GM12878 (cell line): ENCODE measurements at regions not wholly inside any gene's neighbourhood (a gene's known extent, or its start where the extent isn't known, plus 50 kb on each side); places are given as distances from the start of the nearest gene placed in this dataset.

Source experiments
- ATAC-seq: fragments of 200-7000 bp; cut with Tn5 transposase; 3 replicates; pipeline ENCODE4 v1.9.1; 2020; ENCODE audit warnings: mild to moderate bottlenecking, moderate library complexity
- BruUV-seq: library from RNA; stranded (reverse); fragments of 400-500 nt; replicated peaks from 2 replicates; lab custom pipeline; 2021; lab: Mats Ljungman, UMichigan
- CTCF ChIA-PET: fragments of 300-600 bp; sonication (Branson Sonifier 250); formaldehyde crosslinking; extraction: SDS; loops from one replicate; lab custom pipeline; 2021; ENCODE audit warnings: inconsistent platforms; lab: Yijun Ruan, JAX
- POLR2A ChIA-PET: fragments of 350-600 bp; formaldehyde crosslinking; extraction: SDS; loops from one replicate; lab custom pipeline; 2021; ENCODE audit warnings: inconsistent platforms; lab: Charles Lee
- RAD21 ChIA-PET: fragments of 300-600 bp; sonication (Branson Sonifier 250); formaldehyde crosslinking; loops from one replicate; lab custom pipeline; 2023; ENCODE audit warnings: antibody characterized with exemption; ENCODE audit not compliant: unreplicated experiment; lab: Charles Lee
- SMC1A ChIA-PET: fragments of 300-600 bp; sonication (Branson Sonifier 250); formaldehyde crosslinking; loops from one replicate; lab custom pipeline; 2023; ENCODE audit not compliant: unreplicated experiment, uncharacterized antibody; lab: Charles Lee
- DNase-seq: peaks from one replicate; pipeline ENCODE4 v3.0.0-alpha.2; 2011; ENCODE audit warnings: low read depth, low spot score
- FAIRE-seq: peaks from 3 replicates; lab custom pipeline; 2011; peaks lifted over from hg19 to GRCh38; lab: Jason Lieb, UNC
- H2AFZ ChIP-seq: 2 replicates; pipeline ENCODE4 v1.6.0; 2011; ENCODE audit warnings: low read depth, low read length, control low read depth; ENCODE audit not compliant: control insufficient read depth
- H3K27ac ChIP-seq: 2 replicates; pipeline ENCODE4 v1.5.1; 2011; ENCODE audit warnings: control low read depth; ENCODE audit not compliant: control insufficient read depth, insufficient read depth
- H3K27me3 ChIP-seq, 2 experiments: replicated peaks in 1 of 2; 2 replicates each; pipeline versions ENCODE4 v1.6.0 to v1.6.1; 2011; ENCODE audit warnings: low read length in 1 of 2; ENCODE audit not compliant: control insufficient read depth in 2 of 2, insufficient read depth in 2 of 2
- H3K36me3 ChIP-seq, 2 experiments: 2 replicates each; pipeline ENCODE4 v1.5.1; 2011; ENCODE audit warnings: low read length in 1 of 2; ENCODE audit not compliant: control insufficient read depth in 2 of 2, insufficient read depth in 2 of 2
- H3K4me1 ChIP-seq: 2 replicates; pipeline ENCODE4 v1.6.1; 2011; ENCODE audit warnings: mild to moderate bottlenecking, low read length, moderate library complexity, mixed read lengths; ENCODE audit not compliant: control insufficient read depth, insufficient read depth
- H3K4me2 ChIP-seq: 2 replicates; pipeline ENCODE4 v1.6.0; 2011; ENCODE audit warnings: control low read depth; ENCODE audit not compliant: control insufficient read depth, insufficient read depth
- H3K4me3 ChIP-seq: fragments of 200-600 bp; sonication (generic); 2 replicates; pipeline ENCODE4 v1.5.1; 2016
- H3K79me2 ChIP-seq: 2 replicates; pipeline ENCODE4 v1.6.0; 2011; ENCODE audit warnings: low read length; ENCODE audit not compliant: control insufficient read depth, insufficient read depth
- H3K9ac ChIP-seq: 2 replicates; pipeline ENCODE4 v1.8.0; 2011; ENCODE audit warnings: low read length, control low read depth, mixed read lengths; ENCODE audit not compliant: control insufficient read depth, insufficient read depth
- H3K9me3 ChIP-seq: replicated peaks from 3 replicates; pipeline ENCODE4 v1.5.1; 2011; ENCODE audit warnings: mild to moderate bottlenecking, low read length; ENCODE audit not compliant: control insufficient read depth, insufficient read depth
- H4K20me1 ChIP-seq: 2 replicates; pipeline ENCODE4 v1.6.0; 2011; ENCODE audit not compliant: control insufficient read depth, insufficient read depth
- CHD2 ChIP-seq: IDR thresholded peaks from 2 replicates; pipeline ENCODE4 v1.6.1; 2011; ENCODE audit warnings: low read depth, low read length, improper control_type of control experiment, borderline replicate concordance
- CREB1 ChIP-seq: IDR thresholded peaks from 2 replicates; pipeline ENCODE4 v1.6.1; 2012; ENCODE audit warnings: low read depth, mild to moderate bottlenecking, inconsistent platforms
- IKZF2 ChIP-seq, 2 experiments: fragments of 450-650 bp; IDR thresholded peaks; 2 replicates each; pipeline ENCODE4 v1.6.1; 2017; ENCODE audit warnings: mild to moderate bottlenecking in 2 of 2, moderate library complexity in 2 of 2
- JUNB ChIP-seq: IDR thresholded peaks from 2 replicates; pipeline ENCODE4 v1.6.1; 2016; ENCODE audit warnings: antibody characterized with exemption, mild to moderate bottlenecking
- NFYB ChIP-seq: IDR thresholded peaks from 2 replicates; pipeline ENCODE4 v1.6.1; 2011; ENCODE audit warnings: low read depth, mild to moderate bottlenecking, low read length, improper control_type of control experiment, moderate library complexity; ENCODE audit not compliant: insufficient read depth
- RCOR1 ChIP-seq: conservative IDR thresholded peaks from 2 replicates; pipeline ENCODE4 v1.6.1; 2012; ENCODE audit warnings: low read depth, low read length, improper control_type of control experiment
- SIN3A ChIP-seq: IDR thresholded peaks from 2 replicates; pipeline ENCODE4 v1.6.1; 2012; ENCODE audit warnings: low read depth, low read length, improper control_type of control experiment
- SMARCA5 ChIP-seq: fragments of 450-650 bp; IDR thresholded peaks from 2 replicates; pipeline ENCODE4 v1.6.1; 2017; ENCODE audit warnings: mild to moderate bottlenecking
- SMC3 ChIP-seq: IDR thresholded peaks from 2 replicates; pipeline ENCODE4 v1.6.1; 2011; ENCODE audit warnings: low read length, improper control_type of control experiment, borderline replicate concordance
- SREBF2 ChIP-seq: IDR thresholded peaks from 2 replicates; pipeline ENCODE4 v1.6.1; 2012; ENCODE audit warnings: mild to moderate bottlenecking, low read length
- TAF1 ChIP-seq: IDR thresholded peaks from 2 replicates; pipeline ENCODE4 v1.6.1; 2011; ENCODE audit warnings: mild to moderate bottlenecking, low read depth, low read length, borderline replicate concordance
- TCF12 ChIP-seq: IDR thresholded peaks from 2 replicates; pipeline ENCODE4 v1.6.1; 2011; ENCODE audit warnings: low read depth, mild to moderate bottlenecking, low read length
- YBX1 ChIP-seq: fragments of 450-650 bp; IDR thresholded peaks from 2 replicates; pipeline ENCODE4 v1.6.1; 2016; ENCODE audit warnings: antibody characterized with exemption
- ZBED1 ChIP-seq: IDR thresholded peaks from 2 replicates; pipeline ENCODE4 v1.6.1; 2016; ENCODE audit warnings: borderline replicate concordance
- WGBS: methylation state at CpG from one replicate; pipeline ENCODE4 v1.1.6; 2016; ENCODE audit warnings: low lambda C conversion rate; ENCODE audit not compliant: insufficient replicate concordance, insufficient coverage; ENCODE audit errors: missing lambda C conversion rate; 5-methylcytosine and 5-hydroxymethylcytosine counted together
- in situ Hi-C: fragments of 300-500 bp; cut with MboI; formaldehyde crosslinking; loops from 9 replicates; pipeline ENCODE4 v1.14.3; 2018; ENCODE audit warnings: mixed read lengths
- intact Hi-C: fragments of 100-400 bp; cut with micrococcal nuclease; formaldehyde crosslinking; loops from one replicate; pipeline ENCODE4 v1.14.2; 2022; ENCODE audit not compliant: unreplicated experiment
- TF ChIP-seq, protein P1 (sequence below): IDR thresholded peaks from 2 replicates; pipeline ENCODE4 v1.6.1; 2011; ENCODE audit warnings: borderline replicate concordance, low read depth, mild to moderate bottlenecking, moderate library complexity, mixed read lengths, low read length; ENCODE audit not compliant: insufficient read depth; ENCODE audit errors: extremely low read length
- TF ChIP-seq, protein P2 (sequence below): fragments of 450-650 bp; IDR thresholded peaks from 2 replicates; pipeline ENCODE4 v1.6.1; 2016; ENCODE audit warnings: mild to moderate bottlenecking
- TF ChIP-seq, protein P3 (sequence below): fragments of 450-650 bp; IDR thresholded peaks from 2 replicates; pipeline ENCODE4 v1.6.1; 2017; ENCODE audit warnings: mild to moderate bottlenecking
- TF ChIP-seq, protein P4 (sequence below): fragments of 150-350 bp; IDR thresholded peaks from 2 replicates; pipeline ENCODE4 v1.6.1; 2014; ENCODE audit warnings: mild to moderate bottlenecking, low read depth, low read length

DNA sequence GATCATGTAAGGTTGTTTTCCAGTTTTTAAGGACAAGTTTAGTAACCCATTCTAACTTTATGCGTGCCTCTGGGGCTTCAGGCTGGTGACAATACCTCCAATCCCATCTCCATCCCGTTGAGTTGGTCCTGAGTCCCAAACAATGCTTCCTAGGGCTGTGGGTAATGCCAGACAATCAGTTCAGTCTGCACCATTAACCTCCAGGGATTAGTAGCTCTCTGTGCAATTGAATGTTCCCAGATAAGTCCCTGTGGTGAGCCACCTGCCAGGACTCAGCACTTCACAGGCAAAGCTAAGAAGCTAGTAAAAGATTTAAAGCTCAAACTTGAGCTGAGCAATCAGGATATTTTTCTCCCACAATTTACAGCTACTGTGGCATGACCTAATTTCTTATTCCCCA lies 462.2 kb upstream of the PTBP2 start:
- RAD21 ChIA-PET = no interaction called here
- Histone ChIP-seq H3K27ac (no peak overlapping the region), H3K27me3 (no peaks in the 10 kb centered on the region), H3K9ac (no peak overlapping the region), H3K9me3 (no peaks in the 10 kb centered on the region), H3K79me2 (no peaks in the 10 kb centered on the region), H3K4me1 (no peaks in the 10 kb centered on the region), H3K4me2 (no peak overlapping the region), H2AFZ (no peak overlapping the region), H3K36me3 (no peaks in the 10 kb centered on the region), H3K4me3 (no peak overlapping the region), H4K20me1 (no peaks in the 10 kb centered on the region)
- POLR2A ChIA-PET = no interaction called here
- FAIRE-seq (no peak), DNase-seq (no peak), ATAC-seq (no peak)
- TF ChIP-seq, protein P1, sequence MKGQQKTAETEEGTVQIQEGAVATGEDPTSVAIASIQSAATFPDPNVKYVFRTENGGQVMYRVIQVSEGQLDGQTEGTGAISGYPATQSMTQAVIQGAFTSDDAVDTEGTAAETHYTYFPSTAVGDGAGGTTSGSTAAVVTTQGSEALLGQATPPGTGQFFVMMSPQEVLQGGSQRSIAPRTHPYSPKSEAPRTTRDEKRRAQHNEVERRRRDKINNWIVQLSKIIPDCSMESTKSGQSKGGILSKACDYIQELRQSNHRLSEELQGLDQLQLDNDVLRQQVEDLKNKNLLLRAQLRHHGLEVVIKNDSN = no peak
- no peak for TF ChIP-seq CHD2
- TF ChIP-seq ZBED1 = no peak
- TF ChIP-seq SMARCA5 = no peak
- TF ChIP-seq NFYB = no peak
- TF ChIP-seq YBX1 = no peak
- no peak for TF ChIP-seq SMC3
- no peak for TF ChIP-seq SREBF2
- TF ChIP-seq JUNB = no peak
- TF ChIP-seq CREB1 = no peak
- TF ChIP-seq, protein P2, sequence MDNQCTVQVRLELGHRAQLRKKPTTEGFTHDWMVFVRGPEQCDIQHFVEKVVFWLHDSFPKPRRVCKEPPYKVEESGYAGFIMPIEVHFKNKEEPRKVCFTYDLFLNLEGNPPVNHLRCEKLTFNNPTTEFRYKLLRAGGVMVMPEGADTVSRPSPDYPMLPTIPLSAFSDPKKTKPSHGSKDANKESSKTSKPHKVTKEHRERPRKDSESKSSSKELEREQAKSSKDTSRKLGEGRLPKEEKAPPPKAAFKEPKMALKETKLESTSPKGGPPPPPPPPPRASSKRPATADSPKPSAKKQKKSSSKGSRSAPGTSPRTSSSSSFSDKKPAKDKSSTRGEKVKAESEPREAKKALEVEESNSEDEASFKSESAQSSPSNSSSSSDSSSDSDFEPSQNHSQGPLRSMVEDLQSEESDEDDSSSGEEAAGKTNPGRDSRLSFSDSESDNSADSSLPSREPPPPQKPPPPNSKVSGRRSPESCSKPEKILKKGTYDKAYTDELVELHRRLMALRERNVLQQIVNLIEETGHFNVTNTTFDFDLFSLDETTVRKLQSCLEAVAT = no peak
- TF ChIP-seq TAF1 = no peak
- TF ChIP-seq TCF12 = no peak
- TF ChIP-seq RCOR1 = no peak
- TF ChIP-seq, protein P3, sequence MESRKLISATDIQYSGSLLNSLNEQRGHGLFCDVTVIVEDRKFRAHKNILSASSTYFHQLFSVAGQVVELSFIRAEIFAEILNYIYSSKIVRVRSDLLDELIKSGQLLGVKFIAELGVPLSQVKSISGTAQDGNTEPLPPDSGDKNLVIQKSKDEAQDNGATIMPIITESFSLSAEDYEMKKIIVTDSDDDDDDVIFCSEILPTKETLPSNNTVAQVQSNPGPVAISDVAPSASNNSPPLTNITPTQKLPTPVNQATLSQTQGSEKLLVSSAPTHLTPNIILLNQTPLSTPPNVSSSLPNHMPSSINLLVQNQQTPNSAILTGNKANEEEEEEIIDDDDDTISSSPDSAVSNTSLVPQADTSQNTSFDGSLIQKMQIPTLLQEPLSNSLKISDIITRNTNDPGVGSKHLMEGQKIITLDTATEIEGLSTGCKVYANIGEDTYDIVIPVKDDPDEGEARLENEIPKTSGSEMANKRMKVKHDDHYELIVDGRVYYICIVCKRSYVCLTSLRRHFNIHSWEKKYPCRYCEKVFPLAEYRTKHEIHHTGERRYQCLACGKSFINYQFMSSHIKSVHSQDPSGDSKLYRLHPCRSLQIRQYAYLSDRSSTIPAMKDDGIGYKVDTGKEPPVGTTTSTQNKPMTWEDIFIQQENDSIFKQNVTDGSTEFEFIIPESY = no peak
- TF ChIP-seq SIN3A = no peak
- TF ChIP-seq, protein P4, sequence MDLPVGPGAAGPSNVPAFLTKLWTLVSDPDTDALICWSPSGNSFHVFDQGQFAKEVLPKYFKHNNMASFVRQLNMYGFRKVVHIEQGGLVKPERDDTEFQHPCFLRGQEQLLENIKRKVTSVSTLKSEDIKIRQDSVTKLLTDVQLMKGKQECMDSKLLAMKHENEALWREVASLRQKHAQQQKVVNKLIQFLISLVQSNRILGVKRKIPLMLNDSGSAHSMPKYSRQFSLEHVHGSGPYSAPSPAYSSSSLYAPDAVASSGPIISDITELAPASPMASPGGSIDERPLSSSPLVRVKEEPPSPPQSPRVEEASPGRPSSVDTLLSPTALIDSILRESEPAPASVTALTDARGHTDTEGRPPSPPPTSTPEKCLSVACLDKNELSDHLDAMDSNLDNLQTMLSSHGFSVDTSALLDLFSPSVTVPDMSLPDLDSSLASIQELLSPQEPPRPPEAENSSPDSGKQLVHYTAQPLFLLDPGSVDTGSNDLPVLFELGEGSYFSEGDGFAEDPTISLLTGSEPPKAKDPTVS = no peak
- TF ChIP-seq IKZF2 (IDR thresholded peaks at IDR 0.05) = no peak
- BruUV-seq = no TSS peak
- SMC1A ChIA-PET = interaction anchor here (0.6 kb wide), 1 partner anchor 28 kb away, joined by 3 read pairs; no protein-coding TSS in a partner anchor
- CTCF ChIA-PET = no interaction called here
- 4% methylated on average over 2 of the region's 2 CpGs for WGBS
- intact Hi-C loops = no loop called here
- in situ Hi-C loops = no loop called here
